Glomerular endothelial cell (primary cell): ENCODE measurements at regions not wholly inside any gene's neighbourhood (a gene's known extent, or its start where the extent isn't known, plus 50 kb on each side); places are given as distances from the start of the nearest gene placed in this dataset.

ENCODE experiments used
- DNase-seq: peaks from one replicate; pipeline ENCODE4 v3.0.0-alpha.2; 2011; ENCODE audit warnings: low read depth, low spot score; ENCODE audit errors: extremely low read depth

- no peak for DNase-seq
Observed at GRCh38 chr5:88964831-88965230, 81.8 kb upstream of the MEF2C start.

- DNase-seq: no peak
Observed at GRCh38 chr5:88957013-88957412, 74.0 kb upstream of the MEF2C start.

- DNase-seq: no peak
Observed at GRCh38 chr5:88956416-88956815, 73.4 kb upstream of the MEF2C start.

- DNase-seq: no peak
Observed at GRCh38 chr5:88955403-88955802, 72.4 kb upstream of the MEF2C start.

- DNase-seq: no peak
Observed at GRCh38 chr5:88954511-88954910, 71.5 kb upstream of the MEF2C start.

GRCh38 chr5:88952996-88953643 lies 70.1 kb upstream of the MEF2C start:
- no peak for DNase-seq

- DNase-seq: no peak
Observed at GRCh38 chr5:88952344-88952743, 69.4 kb upstream of the MEF2C start.

GRCh38 chr5:88951457-88951856 lies 68.5 kb upstream of the MEF2C start:
- DNase-seq: no peak

- DNase-seq: no peak
Observed at GRCh38 chr5:88948746-88949600, 66.0 kb upstream of the MEF2C start.

GRCh38 chr5:88944751-88945531 lies 62.0 kb upstream of the MEF2C start:
- DNase-seq: no peak

- no peak for DNase-seq
Observed at GRCh38 chr5:88941581-88941980, 58.6 kb upstream of the MEF2C start.

- no peak for DNase-seq
Observed at GRCh38 chr5:88940713-88941112, 57.7 kb upstream of the MEF2C start.

- DNase-seq: no peak
Observed at GRCh38 chr5:88939300-88939699, 56.3 kb upstream of the MEF2C start.

- no peak for DNase-seq
Observed at GRCh38 chr5:88938488-88938887, 55.5 kb upstream of the MEF2C start.

- no peak for DNase-seq
Observed at GRCh38 chr5:88937406-88937805, 54.4 kb upstream of the MEF2C start.

- no peak for DNase-seq
Observed at GRCh38 chr5:88934439-88934838, 51.5 kb upstream of the MEF2C start.
